ENCODE measurements at regions not wholly inside any gene's neighbourhood (a gene's known extent, or its start where the extent isn't known, plus 50 kb on each side); places are given as distances from the start of the nearest gene placed in this dataset.

DNA sequence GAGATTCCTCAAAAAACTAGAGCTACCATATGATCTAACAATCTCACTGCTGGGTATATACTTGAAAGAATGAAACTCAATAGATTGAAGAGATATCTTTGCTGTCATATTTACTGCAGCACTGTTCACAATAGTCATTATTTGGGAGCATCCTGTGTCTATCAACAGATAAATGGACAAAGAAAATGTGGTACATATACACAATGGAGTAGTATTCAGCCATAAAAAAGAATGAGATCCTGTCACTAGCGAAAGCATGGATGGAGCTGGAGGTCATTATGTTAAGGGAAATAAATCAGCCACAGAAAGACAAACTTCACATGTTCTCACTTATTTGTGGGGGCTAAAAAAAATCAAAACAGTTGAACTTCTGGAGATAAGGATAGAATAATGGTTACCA, 505.7 kb upstream of the ARRDC3 start:
- no peaks in the 10 kb centered on the region for H3K27me3 Mint-ChIP-seq (ENCODE audit: low read depth in 2 of 2)
- TF ChIP-seq CTCF (IDR thresholded peaks at IDR 0.05) = no peak
- no peaks in the 10 kb centered on the region for H3K4me1 Mint-ChIP-seq
- ATAC-seq = no peak
- Histone ChIP-seq H3K27ac (ENCODE audit: low read length) (no peak overlapping the region), H3K36me3 (ENCODE audit: control insufficient read depth, insufficient read depth, low read length) (no peaks in the 10 kb centered on the region), H3K4me1 (ENCODE audit: control insufficient read depth, insufficient read depth, low read length) (no peaks in the 10 kb centered on the region), H3K27me3 (ENCODE audit: control insufficient read depth, insufficient read depth, low read length) (no peaks in the 10 kb centered on the region), H3K9me3 (ENCODE audit: control insufficient read depth, insufficient read depth, low read length) (no peaks in the 10 kb centered on the region), H3K4me3 (ENCODE audit: low read length) (no peak overlapping the region)
- H3K4me3 Mint-ChIP-seq = no peak overlapping the region
- H3K27ac Mint-ChIP-seq = no peak overlapping the region
- H3K9me3 Mint-ChIP-seq = peaks cover 6 to 13% of the 10 kb centered on the region in 2 donors
- 43% methylated on average over 1 of the region's 1 CpG for WGBS (ENCODE audit: insufficient coverage)
- no peak for DNase-seq
- intact Hi-C loops (cut with micrococcal nuclease) = no loop called here
- H3K36me3 Mint-ChIP-seq = peaks cover 7% of the 10 kb centered on the region

DNA sequence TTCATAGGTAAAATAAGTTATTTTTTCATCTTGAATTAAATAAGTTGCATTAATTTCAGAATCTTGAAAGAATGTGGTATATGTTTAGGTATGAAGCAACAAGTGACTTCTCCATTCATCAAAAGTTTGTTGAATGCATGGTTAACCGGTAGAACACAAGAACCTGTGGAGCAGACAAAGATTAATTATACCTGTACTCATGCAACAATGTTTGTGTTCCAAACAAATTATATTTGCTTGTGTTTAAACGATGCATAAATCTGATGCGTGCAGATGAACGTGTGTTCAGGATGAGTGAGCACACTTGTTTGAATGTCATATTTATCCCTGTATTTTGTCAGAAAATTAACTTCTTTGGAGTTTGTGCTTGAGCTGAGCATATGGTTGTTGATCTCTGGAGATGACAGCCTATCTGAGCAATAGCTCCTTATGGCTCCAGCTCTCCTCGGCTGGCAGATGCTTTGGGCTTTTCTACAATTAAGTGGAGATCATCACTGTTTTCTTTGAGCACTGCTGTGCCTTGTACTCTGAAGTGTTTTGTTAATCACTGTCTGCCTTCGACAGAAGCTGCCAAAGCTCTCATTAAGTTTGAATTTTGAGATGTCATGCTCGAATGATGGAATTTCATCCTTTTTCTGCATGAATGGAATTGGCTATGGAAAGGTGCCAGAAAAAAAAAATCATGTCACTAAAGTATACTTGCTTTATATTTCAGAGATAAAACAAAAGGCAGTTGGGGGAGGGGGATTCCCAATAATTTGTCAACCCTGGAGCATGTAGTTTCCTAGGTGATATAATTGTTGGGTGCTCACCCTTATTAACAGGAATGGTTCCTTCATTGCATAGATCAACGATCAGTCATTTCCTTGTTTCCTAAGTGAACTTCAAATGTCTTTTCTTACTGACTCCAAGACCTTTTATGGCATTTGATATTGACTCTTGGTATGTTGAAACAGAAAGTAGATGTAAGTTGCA, 502.5 kb upstream of the ARRDC3 start:
- H3K27ac Mint-ChIP-seq = no peak overlapping the region
- no peaks in the 10 kb centered on the region for H3K27me3 Mint-ChIP-seq (ENCODE audit: low read depth in 2 of 2)
- ATAC-seq = no peak
- no peaks in the 10 kb centered on the region for H3K9me3 ChIP-seq (ENCODE audit: control insufficient read depth, insufficient read depth, low read length)
- H3K36me3 Mint-ChIP-seq = peaks cover 7% of the 10 kb centered on the region
- no peak for TF ChIP-seq CTCF (IDR thresholded peaks at IDR 0.05)
- H3K4me1 Mint-ChIP-seq = no peaks in the 10 kb centered on the region
- H3K27me3 ChIP-seq (ENCODE audit: control insufficient read depth, insufficient read depth, low read length) = no peaks in the 10 kb centered on the region
- peaks cover 12% of the 10 kb centered on the region in 2 donors for H3K9me3 Mint-ChIP-seq
- intact Hi-C loops (cut with micrococcal nuclease) = no loop called here
- no peak overlapping the region for H3K4me3 Mint-ChIP-seq
- H3K4me1 ChIP-seq (ENCODE audit: control insufficient read depth, insufficient read depth, low read length) = no peaks in the 10 kb centered on the region
- H3K4me3 ChIP-seq (ENCODE audit: low read length) = no peak overlapping the region
- DNase-seq = no peak
- H3K36me3 ChIP-seq (ENCODE audit: control insufficient read depth, insufficient read depth, low read length) = no peaks in the 10 kb centered on the region
- no peak overlapping the region for H3K27ac ChIP-seq (ENCODE audit: low read length)
- WGBS (ENCODE audit: insufficient coverage) = 68% methylated on average over 8 of the region's 8 CpGs

GRCh38 chr5:91884036-91884435, 500.9 kb upstream of the ARRDC3 start:
- WGBS (ENCODE audit: insufficient coverage) = no CpG with 5 or more reads among the region's 1 CpG
- DNase-seq = no peak
- H3K9me3 Mint-ChIP-seq = peaks cover 14 to 17% of the 10 kb centered on the region in 2 donors
- H3K36me3 ChIP-seq (ENCODE audit: control insufficient read depth, insufficient read depth, low read length) = no peaks in the 10 kb centered on the region
- H3K9me3 ChIP-seq (ENCODE audit: control insufficient read depth, insufficient read depth, low read length) = no peaks in the 10 kb centered on the region
- H3K4me1 ChIP-seq (ENCODE audit: control insufficient read depth, insufficient read depth, low read length) = no peaks in the 10 kb centered on the region
- no peaks in the 10 kb centered on the region for H3K27me3 ChIP-seq (ENCODE audit: control insufficient read depth, insufficient read depth, low read length)
- no peak overlapping the region for H3K27ac ChIP-seq (ENCODE audit: low read length)
- H3K4me3 Mint-ChIP-seq = no peak overlapping the region
- H3K27ac Mint-ChIP-seq = no peak overlapping the region
- H3K4me3 ChIP-seq (ENCODE audit: low read length) = no peak overlapping the region
- no peak for TF ChIP-seq CTCF (IDR thresholded peaks at IDR 0.05)
- H3K36me3 Mint-ChIP-seq = peaks cover 6% of the 10 kb centered on the region
- ATAC-seq = no peak
- no peaks in the 10 kb centered on the region for H3K27me3 Mint-ChIP-seq (ENCODE audit: low read depth in 2 of 2)
- H3K4me1 Mint-ChIP-seq = no peaks in the 10 kb centered on the region
- intact Hi-C loops (cut with micrococcal nuclease) = no loop called here
